Esophagus muscularis mucosa (tissue), 4 donors: ENCODE measurements at regions not wholly inside any gene's neighbourhood (a gene's known extent, or its start where the extent isn't known, plus 50 kb on each side); places are given as distances from the start of the nearest gene placed in this dataset.

Source experiments
- DNase-seq: peaks from one replicate; pipeline ENCODE4 v3.0.0-alpha.2; 2017; ENCODE audit errors: extremely low spot score
- H3K27ac ChIP-seq, 4 donors: fragments of 200-600 bp; sonication (generic); replicated peaks in 1 of 4; 1 replicate in 3 of 4; 2 replicates in 1 of 4; pipeline ENCODE4 v1.5.1; 2016 to 2019; ENCODE audit warnings: mild to moderate bottlenecking in 1 of 4
- H3K27me3 ChIP-seq, 4 donors: fragments of 200-600 bp; sonication (generic); one replicate each; pipeline versions ENCODE4 v1.5.1 to v1.6.0; 2016 to 2019
- H3K36me3 ChIP-seq, 4 donors: fragments of 200-600 bp; sonication (generic); one replicate each; pipeline ENCODE4 v1.5.1; 2016 to 2019
- H3K4me1 ChIP-seq, 4 donors: fragments of 200-600 bp; sonication (generic); one replicate each; pipeline ENCODE4 v1.5.1; 2016 to 2019
- H3K4me3 ChIP-seq, 4 donors: fragments of 200-600 bp; sonication (generic); 1 replicate in 2 of 4; 2 replicates in 2 of 4; pipeline ENCODE4 v1.5.1; 2016 to 2019; ENCODE audit warnings: mild to moderate bottlenecking in 4 of 4, moderate library complexity in 1 of 4
- H3K9me3 ChIP-seq, 4 donors: fragments of 200-600 bp; sonication (generic); 1 replicate in 3 of 4; 2 replicates in 1 of 4; pipeline ENCODE4 v1.5.1; 2016 to 2019
- EP300 ChIP-seq: sonication (generic); formaldehyde crosslinking; IDR thresholded peaks from one replicate; pipeline ENCODE4 v1.6.1; 2017; ENCODE audit warnings: antibody characterized with exemption
- POLR2A ChIP-seq: fragments of 450-650 bp; IDR thresholded peaks from one replicate; pipeline ENCODE4 v1.6.1; 2017; ENCODE audit warnings: antibody characterized with exemption, moderate library complexity, mild to moderate bottlenecking, low read depth
- POLR2AphosphoS5 ChIP-seq, 2 donors: sonication (generic); formaldehyde crosslinking; IDR thresholded peaks; one replicate each; pipeline ENCODE4 v1.6.1; 2017; ENCODE audit warnings: antibody characterized with exemption in 2 of 2
- WGBS: methylation state at CpG from one replicate; pipeline ENCODE4 v1.1.5; 2018; 5-methylcytosine and 5-hydroxymethylcytosine counted together
- intact Hi-C: fragments of 100-400 bp; cut with DNase I; formaldehyde crosslinking; loops from one replicate; pipeline ENCODE4 v1.15.1; 2023
- TF ChIP-seq, protein P1 (sequence below), 3 experiments: fragments of 200-600 bp in 2 of 3; fragments of 450-650 bp in 1 of 3; sonication (generic) in 2 of 3; IDR thresholded peaks; one replicate each; pipeline ENCODE4 v1.5.1; 2017 to 2019; ENCODE audit warnings: antibody characterized with exemption in 3 of 3, mild to moderate bottlenecking in 2 of 3, moderate library complexity in 1 of 3

DNA sequence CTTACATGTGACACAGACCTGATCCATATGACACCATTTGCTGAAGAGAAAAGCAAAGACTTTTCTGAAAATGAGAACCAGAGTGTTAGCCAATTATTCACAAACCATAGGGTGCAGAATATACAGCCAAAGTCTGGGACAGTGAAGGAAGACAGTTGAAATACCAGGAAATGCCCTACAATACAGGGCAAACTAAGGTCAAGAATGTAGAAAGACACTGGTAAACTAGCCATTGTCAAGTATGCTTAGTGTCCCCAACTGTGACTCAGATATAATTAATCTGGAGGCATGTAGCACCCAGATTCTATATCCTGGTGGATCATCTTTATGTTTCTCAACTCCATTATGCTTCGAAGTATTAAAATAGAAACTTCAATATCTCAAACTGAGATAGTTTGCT lies 200.9 kb upstream of the FSTL5 start:
- Histone ChIP-seq H3K4me1 (no peaks in the 10 kb centered on the region), H3K36me3 (no peaks in the 10 kb centered on the region), H3K4me3 (no peak overlapping the region), H3K27ac (no peak overlapping the region), H3K9me3 (no peaks in the 10 kb centered on the region), H3K27me3 (no peaks in the 10 kb centered on the region)
- no peak for DNase-seq
- intact Hi-C loops: no loop called here
- 69% methylated on average over 1 of the region's 1 CpG for WGBS
- no peak for TF ChIP-seq EP300
- TF ChIP-seq, protein P1, sequence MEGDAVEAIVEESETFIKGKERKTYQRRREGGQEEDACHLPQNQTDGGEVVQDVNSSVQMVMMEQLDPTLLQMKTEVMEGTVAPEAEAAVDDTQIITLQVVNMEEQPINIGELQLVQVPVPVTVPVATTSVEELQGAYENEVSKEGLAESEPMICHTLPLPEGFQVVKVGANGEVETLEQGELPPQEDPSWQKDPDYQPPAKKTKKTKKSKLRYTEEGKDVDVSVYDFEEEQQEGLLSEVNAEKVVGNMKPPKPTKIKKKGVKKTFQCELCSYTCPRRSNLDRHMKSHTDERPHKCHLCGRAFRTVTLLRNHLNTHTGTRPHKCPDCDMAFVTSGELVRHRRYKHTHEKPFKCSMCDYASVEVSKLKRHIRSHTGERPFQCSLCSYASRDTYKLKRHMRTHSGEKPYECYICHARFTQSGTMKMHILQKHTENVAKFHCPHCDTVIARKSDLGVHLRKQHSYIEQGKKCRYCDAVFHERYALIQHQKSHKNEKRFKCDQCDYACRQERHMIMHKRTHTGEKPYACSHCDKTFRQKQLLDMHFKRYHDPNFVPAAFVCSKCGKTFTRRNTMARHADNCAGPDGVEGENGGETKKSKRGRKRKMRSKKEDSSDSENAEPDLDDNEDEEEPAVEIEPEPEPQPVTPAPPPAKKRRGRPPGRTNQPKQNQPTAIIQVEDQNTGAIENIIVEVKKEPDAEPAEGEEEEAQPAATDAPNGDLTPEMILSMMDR (IDR thresholded peaks at IDR 0.05): no peak
- no peak for TF ChIP-seq POLR2A
- no peak for TF ChIP-seq POLR2AphosphoS5 (IDR thresholded peaks at IDR 0.05)

- DNase-seq: no peak
- Histone ChIP-seq H3K4me1 (no peaks in the 10 kb centered on the region), H3K9me3 (no peaks in the 10 kb centered on the region), H3K27me3 (no peaks in the 10 kb centered on the region), H3K4me3 (no peak overlapping the region), H3K36me3 (no peaks in the 10 kb centered on the region), H3K27ac (no peak overlapping the region)
- WGBS: 84% methylated on average over 4 of the region's 4 CpGs
- no peak for TF ChIP-seq POLR2AphosphoS5 (IDR thresholded peaks at IDR 0.05)
- no peak for TF ChIP-seq POLR2A
- no peak for TF ChIP-seq EP300
- TF ChIP-seq, protein P1 (IDR thresholded peaks at IDR 0.05): no peak
- intact Hi-C loops: no loop called here
These were observed 196.8 kb upstream of the FSTL5 start for GRCh38 chr4:162360369-162361149.

DNA sequence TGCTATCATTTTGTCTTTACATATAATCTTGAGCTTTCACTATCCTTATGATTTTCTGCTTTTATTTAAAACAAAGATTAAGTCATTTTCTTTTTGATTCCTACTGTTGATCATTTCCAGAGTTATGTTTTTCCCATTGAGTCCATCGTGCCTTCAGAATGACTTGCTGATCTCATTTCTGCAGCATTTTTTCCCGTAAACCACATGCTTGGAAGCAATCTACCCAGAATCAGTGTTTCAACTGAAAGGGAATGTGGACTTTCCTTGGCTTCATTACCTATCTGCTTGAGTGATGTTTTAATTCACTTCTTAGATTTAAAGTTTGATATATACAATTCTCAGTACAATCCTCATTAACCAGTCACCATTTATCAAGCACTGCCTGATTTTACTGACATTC lies 192.4 kb upstream of the FSTL5 start:
- H3K9me3 ChIP-seq: no peaks in the 10 kb centered on the region
- WGBS: 59% methylated on average over 2 of the region's 2 CpGs
- intact Hi-C loops: no loop called here

DNA sequence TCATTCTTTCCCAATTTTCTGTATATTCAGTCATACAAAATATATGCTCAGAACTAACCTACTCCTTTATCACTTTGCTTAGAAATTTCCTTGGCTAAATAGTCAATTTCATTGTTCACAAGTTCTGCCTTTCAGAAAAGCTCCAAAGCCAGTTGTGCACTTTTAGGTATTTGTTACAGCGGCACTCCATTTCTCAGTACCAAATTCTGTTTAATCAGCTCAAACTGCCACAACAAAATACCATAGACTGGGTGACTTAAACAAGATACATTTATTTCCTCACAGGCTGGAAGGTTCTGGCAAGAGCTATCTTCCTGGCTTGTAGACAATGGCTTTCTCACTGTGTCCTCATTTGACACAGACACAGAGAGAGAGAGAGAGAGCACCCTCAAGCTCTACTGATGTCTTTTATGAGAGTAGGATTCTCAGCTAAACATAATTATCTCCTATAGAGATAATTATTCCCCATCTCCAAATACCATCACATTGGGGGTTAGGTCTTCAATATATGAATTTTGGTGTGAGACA lies 188.8 kb upstream of the FSTL5 start:
- Histone ChIP-seq H3K4me1 (peaks cover 0 to 13% (median 0%) of the 10 kb centered on the region in 4 donors), H3K36me3 (no peaks in the 10 kb centered on the region), H3K9me3 (no peaks in the 10 kb centered on the region), H3K4me3 (no peak overlapping the region), H3K27me3 (no peaks in the 10 kb centered on the region), H3K27ac (no peak overlapping the region)
- 73% methylated on average over 1 of the region's 1 CpG for WGBS
- no peak for DNase-seq
- intact Hi-C loops: no loop called here
- no peak for TF ChIP-seq EP300
- no peak for TF ChIP-seq POLR2A
- TF ChIP-seq POLR2AphosphoS5 (IDR thresholded peaks at IDR 0.05): no peak
- TF ChIP-seq, protein P1 (IDR thresholded peaks at IDR 0.05): no peak

More for the DNA sequence above, 192.4 kb upstream of the FSTL5 start:
- DNase-seq: no peak
- TF ChIP-seq EP300: no peak
- TF ChIP-seq POLR2AphosphoS5 (IDR thresholded peaks at IDR 0.05): no peak
- TF ChIP-seq, protein P1 (IDR thresholded peaks at IDR 0.05): no peak
- no peak for TF ChIP-seq POLR2A
- Histone ChIP-seq H3K36me3 (no peaks in the 10 kb centered on the region), H3K27ac (no peak overlapping the region), H3K4me1 (peaks cover 0 to 8% (median 0%) of the 10 kb centered on the region in 4 donors), H3K4me3 (no peak overlapping the region), H3K27me3 (no peaks in the 10 kb centered on the region)
